ENCODE measurements at regions not wholly inside any gene's neighbourhood (a gene's known extent, or its start where the extent isn't known, plus 50 kb on each side); places are given as distances from the start of the nearest gene placed in this dataset.

DNA sequence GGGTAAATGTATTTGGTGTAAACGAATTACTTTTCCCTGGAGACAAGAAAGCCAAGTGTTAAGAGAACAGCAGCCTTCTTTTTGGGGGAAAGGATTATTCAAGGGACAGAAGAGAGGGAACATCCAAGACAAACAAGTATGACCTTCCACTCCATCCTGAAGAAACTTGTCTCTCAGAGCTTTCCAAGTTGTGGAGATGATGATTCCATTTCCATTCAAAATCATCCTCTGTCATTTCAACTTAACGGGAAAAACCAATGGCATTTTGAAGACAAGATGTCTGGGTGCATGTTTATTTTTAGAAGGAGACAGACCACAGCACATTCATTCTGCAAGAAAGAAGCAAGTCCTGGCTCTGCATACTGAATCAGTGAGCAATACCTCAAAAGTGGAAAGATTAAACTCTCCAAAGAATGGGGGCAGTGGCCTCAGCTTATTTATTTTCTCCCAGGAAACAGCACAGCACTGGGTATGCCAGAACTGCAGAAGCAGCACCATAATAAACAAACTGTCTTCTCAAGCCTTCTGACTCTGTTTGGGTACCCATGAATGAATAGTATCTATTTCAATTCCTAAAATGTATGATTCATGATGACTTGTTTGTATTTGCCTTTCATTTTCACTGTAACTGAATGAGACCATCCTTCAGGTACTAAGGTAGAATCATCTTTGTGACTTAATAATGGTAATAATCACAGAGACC, 541.0 kb downstream of the RFC3 start:
- DNase-seq (ENCODE audit: low read depth): peak; percentile 63
- H3K4me3 ChIP-seq (ENCODE audit: control insufficient read depth, low read depth, low read length): no peak overlapping the region
- TF ChIP-seq, protein P1, sequence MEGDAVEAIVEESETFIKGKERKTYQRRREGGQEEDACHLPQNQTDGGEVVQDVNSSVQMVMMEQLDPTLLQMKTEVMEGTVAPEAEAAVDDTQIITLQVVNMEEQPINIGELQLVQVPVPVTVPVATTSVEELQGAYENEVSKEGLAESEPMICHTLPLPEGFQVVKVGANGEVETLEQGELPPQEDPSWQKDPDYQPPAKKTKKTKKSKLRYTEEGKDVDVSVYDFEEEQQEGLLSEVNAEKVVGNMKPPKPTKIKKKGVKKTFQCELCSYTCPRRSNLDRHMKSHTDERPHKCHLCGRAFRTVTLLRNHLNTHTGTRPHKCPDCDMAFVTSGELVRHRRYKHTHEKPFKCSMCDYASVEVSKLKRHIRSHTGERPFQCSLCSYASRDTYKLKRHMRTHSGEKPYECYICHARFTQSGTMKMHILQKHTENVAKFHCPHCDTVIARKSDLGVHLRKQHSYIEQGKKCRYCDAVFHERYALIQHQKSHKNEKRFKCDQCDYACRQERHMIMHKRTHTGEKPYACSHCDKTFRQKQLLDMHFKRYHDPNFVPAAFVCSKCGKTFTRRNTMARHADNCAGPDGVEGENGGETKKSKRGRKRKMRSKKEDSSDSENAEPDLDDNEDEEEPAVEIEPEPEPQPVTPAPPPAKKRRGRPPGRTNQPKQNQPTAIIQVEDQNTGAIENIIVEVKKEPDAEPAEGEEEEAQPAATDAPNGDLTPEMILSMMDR (conservative IDR thresholded peaks at IDR 0.05; ENCODE audit: control insufficient read depth, insufficient read depth, low read depth, low read length): no peak

DNA sequence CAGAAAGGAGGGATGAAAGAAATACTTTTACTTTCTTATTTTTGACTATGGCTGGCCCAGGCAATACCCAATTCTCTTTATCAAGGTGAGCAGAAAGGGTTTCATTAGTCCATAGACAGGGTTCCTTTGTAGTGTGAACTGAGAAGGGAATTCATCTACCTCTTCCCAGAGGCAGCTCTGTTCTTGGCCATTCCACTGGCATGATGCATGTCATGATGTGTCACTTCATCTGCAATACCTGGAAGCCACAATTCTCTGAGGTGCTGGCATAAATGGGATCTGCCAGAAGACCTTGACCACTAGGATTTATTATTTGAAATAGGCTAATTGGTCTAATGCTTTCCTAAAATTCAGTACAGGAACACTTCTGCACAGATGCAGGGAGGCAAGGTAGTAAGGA, 542.8 kb downstream of the RFC3 start:
- TF ChIP-seq, protein P1 (conservative IDR thresholded peaks at IDR 0.05; ENCODE audit: control insufficient read depth, insufficient read depth, low read depth, low read length): no peak
- DNase-seq (ENCODE audit: low read depth): no peak
- H3K4me3 ChIP-seq (ENCODE audit: control insufficient read depth, low read depth, low read length): no peak overlapping the region

DNA sequence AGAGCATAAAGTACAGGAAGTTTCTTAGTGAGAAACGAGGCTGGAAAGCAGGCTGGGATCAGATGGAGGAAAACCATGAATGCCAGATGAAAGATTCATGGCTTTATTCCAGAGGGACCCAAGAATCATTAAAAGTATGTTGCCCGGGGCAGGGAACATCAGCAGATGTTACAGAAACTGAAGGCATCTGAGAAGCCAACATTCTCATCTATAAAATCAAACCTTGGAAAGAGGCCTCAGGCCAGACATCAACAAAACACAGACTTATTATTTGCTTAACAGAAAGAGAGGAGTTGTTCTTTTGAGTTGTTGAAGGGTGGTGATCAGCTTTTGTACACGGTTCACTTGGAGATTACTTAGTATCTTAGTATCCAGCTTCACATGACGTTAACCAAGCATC, 543.6 kb downstream of the RFC3 start:
- TF ChIP-seq, protein P1 (conservative IDR thresholded peaks at IDR 0.05; ENCODE audit: control insufficient read depth, insufficient read depth, low read depth, low read length): no peak
- DNase-seq (ENCODE audit: low read depth): peak; percentile 14
- no peak overlapping the region for H3K4me3 ChIP-seq (ENCODE audit: control insufficient read depth, low read depth, low read length)

DNA sequence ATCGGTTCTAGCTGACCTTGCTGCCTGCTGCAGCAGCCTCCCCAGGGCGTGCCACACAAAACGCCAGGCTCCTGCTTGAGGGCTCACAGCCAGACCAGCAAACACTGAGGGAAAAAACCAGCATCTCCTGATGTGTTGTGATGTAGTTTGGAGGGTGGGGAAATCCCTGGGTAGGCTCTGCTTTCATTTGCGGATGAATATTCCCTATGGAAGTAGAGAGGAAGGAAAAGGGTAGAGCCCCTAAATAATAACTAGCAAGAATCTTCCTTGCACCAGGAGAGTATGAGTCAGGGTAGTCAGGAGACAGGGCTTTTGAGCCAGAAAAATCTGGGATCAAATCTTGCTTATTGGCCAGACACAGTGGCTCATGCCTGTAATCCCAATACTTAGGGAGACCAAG, 545.3 kb downstream of the RFC3 start:
- DNase-seq (ENCODE audit: low read depth): peak; percentile 26
- no peak overlapping the region for H3K4me3 ChIP-seq (ENCODE audit: control insufficient read depth, low read depth, low read length)
- TF ChIP-seq, protein P1 (conservative IDR thresholded peaks at IDR 0.05; ENCODE audit: control insufficient read depth, insufficient read depth, low read depth, low read length): no peak

DNA sequence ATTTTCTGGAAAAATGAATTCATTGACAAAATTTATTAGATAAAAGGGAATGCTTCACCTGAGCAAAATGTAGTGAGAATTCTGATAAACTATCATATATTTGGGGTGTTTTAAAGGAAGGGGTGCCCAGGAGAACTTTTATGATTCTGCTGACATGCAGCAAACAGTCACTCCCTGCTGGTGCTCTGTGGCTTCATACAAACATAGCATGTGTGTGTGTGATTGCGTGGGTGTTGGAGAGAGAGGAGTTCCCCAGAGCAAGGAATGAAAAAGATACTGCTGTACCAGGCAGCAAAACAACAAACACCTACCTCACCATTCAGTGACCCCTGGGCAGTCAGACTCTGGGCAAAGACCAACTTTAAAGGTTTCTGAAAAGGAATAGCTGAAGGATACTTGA, 546.7 kb downstream of the RFC3 start:
- no peak overlapping the region for H3K4me3 ChIP-seq (ENCODE audit: control insufficient read depth, low read depth, low read length)
- TF ChIP-seq, protein P1 (conservative IDR thresholded peaks at IDR 0.05; ENCODE audit: control insufficient read depth, insufficient read depth, low read depth, low read length): no peak
- peak; percentile 18 for DNase-seq (ENCODE audit: low read depth)

DNA sequence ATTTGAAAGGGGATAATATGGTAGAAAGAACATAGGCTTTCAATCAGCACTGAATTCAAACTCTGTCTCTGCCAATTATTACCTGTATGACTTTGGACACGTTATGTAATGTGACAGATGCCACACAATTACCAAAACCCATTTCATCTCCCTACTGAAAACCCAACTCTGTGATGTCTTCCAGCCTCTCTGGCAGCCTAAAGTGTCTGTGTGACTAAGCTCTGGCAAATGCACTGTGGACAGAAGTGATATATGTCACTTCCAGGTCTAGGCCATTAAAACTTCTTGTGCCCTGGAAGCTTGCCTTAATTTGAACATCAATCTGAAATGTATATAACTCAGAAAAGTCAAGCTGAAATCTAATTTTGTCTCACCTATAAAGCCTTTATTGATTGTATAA, 552.0 kb downstream of the RFC3 start:
- TF ChIP-seq, protein P1 (conservative IDR thresholded peaks at IDR 0.05; ENCODE audit: control insufficient read depth, insufficient read depth, low read depth, low read length): no peak
- H3K4me3 ChIP-seq (ENCODE audit: control insufficient read depth, low read depth, low read length): no peak overlapping the region
- no peak for DNase-seq (ENCODE audit: low read depth)

DNA sequence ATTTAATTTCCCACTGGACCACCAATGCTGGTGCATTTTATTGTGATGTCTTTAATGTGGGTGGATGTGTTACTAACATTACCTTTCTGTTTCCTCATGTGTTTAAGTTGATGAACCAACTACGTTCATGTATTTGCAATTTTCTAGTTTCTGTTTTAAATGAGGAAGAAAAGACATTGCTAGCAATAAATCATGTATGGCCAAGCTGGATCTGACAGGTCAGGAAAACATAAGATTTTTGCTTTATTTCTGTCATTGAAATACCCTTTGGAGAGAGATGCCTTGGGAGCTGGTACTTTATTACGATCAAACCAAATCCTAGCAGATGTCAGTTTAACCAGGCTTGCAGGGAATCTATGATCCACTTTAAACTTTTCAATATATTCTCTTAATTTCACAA, 553.2 kb downstream of the RFC3 start:
- no peak overlapping the region for H3K4me3 ChIP-seq (ENCODE audit: control insufficient read depth, low read depth, low read length)
- no peak for DNase-seq (ENCODE audit: low read depth)
- TF ChIP-seq, protein P1 (conservative IDR thresholded peaks at IDR 0.05; ENCODE audit: control insufficient read depth, insufficient read depth, low read depth, low read length): no peak
